ENCODE measurements at regions not wholly inside any gene's neighbourhood (a gene's known extent, or its start where the extent isn't known, plus 50 kb on each side); places are given as distances from the start of the nearest gene placed in this dataset.
"Not testable (repeated sequence)": the region's sequence is repeated elsewhere in the genome, so short reads cannot be mapped to it uniquely, and the experiment has no call there.

DNA sequence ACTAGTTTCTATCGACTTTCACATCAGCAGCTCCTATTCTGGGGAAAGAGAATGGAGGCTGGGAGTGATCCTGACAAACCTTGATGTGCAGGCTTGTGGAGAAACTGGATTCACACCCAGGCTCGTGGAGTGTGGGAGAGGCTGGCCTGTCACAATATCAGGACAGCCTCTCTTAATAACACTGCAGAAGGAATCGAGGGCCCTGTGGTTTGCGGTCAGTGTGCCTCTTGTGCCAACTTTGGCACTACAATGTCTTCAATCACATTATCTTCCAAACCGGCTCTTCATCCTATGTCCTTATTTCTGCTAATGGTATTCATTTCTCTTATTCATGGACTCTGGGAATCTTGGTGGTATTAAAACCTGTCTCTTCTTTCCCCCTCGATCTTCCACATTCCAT is 92.7 kb downstream of the PRL start:
- no peak overlapping the region for H3K4me3 ChIP-seq
- no peaks in the 10 kb centered on the region for H3K9me3 ChIP-seq
- H3K4me1 ChIP-seq (ENCODE audit: low read depth), result no peaks in the 10 kb centered on the region
- TF ChIP-seq, protein P1, sequence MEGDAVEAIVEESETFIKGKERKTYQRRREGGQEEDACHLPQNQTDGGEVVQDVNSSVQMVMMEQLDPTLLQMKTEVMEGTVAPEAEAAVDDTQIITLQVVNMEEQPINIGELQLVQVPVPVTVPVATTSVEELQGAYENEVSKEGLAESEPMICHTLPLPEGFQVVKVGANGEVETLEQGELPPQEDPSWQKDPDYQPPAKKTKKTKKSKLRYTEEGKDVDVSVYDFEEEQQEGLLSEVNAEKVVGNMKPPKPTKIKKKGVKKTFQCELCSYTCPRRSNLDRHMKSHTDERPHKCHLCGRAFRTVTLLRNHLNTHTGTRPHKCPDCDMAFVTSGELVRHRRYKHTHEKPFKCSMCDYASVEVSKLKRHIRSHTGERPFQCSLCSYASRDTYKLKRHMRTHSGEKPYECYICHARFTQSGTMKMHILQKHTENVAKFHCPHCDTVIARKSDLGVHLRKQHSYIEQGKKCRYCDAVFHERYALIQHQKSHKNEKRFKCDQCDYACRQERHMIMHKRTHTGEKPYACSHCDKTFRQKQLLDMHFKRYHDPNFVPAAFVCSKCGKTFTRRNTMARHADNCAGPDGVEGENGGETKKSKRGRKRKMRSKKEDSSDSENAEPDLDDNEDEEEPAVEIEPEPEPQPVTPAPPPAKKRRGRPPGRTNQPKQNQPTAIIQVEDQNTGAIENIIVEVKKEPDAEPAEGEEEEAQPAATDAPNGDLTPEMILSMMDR (IDR thresholded peaks at IDR 0.05), result no peak
- H3K36me3 ChIP-seq (ENCODE audit: low read depth), result no peaks in the 10 kb centered on the region
- intact Hi-C loops (cut with DNase I, micrococcal nuclease), result no loop called here
- no peak for ATAC-seq
- no peak for DNase-seq

DNA sequence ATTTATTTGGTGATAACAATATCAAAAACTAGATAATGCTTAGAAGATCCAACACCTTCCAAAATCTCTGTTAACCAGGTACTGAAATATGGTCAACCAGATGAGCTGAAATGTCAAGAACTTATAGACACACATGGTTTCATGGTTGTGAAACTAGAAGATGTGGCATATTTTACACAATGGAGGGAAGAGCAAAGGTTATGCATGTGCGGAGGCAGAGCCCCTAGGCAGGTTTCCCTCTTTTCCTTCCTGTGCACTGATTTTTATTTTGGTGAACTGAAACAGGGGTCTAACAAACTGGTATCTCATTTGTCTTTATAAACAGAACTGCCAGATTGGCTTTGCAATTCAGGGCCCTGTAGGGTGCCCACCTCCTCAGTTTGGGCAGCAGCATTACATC is 91.6 kb downstream of the PRL start:
- Histone ChIP-seq H3K4me1 (ENCODE audit: low read depth) (no peaks in the 10 kb centered on the region), H3K9me3 (no peaks in the 10 kb centered on the region), H3K36me3 (ENCODE audit: low read depth) (no peaks in the 10 kb centered on the region), H3K4me3 (no peak overlapping the region)
- TF ChIP-seq, protein P1 (IDR thresholded peaks at IDR 0.05), result no peak
- no peak for ATAC-seq
- no peak for DNase-seq
- intact Hi-C loops (cut with DNase I, micrococcal nuclease), result no loop called here

- Histone ChIP-seq H3K9me3 (no peaks in the 10 kb centered on the region), H3K4me1 (ENCODE audit: low read depth) (no peaks in the 10 kb centered on the region), H3K4me3 (no peak overlapping the region), H3K36me3 (ENCODE audit: low read depth) (no peaks in the 10 kb centered on the region)
- TF ChIP-seq, protein P1 (IDR thresholded peaks at IDR 0.05), result no peak
- intact Hi-C loops (cut with DNase I, micrococcal nuclease), result no loop called here
- ATAC-seq (no peak), DNase-seq (no peak)
Measured at GRCh38 chr6:22206106-22206505, 90.7 kb downstream of the PRL start.

DNA sequence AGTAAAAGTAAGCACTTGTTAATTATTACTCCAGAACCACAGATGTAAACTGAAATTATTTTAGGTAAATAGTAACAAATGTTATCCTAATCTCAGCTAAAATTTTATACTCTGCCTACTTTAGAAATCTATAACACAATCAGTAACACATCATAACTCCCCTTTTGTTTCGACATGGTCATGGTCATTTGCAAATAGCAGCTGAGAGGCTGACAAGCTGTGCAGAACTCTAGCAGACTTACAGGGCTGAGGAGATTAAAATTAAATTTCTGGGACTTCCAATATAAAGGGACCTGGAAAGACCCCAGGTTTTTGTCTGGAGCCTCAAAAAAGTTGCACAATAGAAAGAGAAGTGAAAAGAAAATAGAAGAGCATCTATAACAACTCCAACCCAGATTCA is 88.8 kb downstream of the PRL start:
- TF ChIP-seq, protein P1 (IDR thresholded peaks at IDR 0.05), result no peak
- no peak overlapping the region for H3K4me3 ChIP-seq
- ATAC-seq (no peak), DNase-seq (no peak)
- no peaks in the 10 kb centered on the region for H3K36me3 ChIP-seq (ENCODE audit: low read depth)
- no peaks in the 10 kb centered on the region for H3K4me1 ChIP-seq (ENCODE audit: low read depth)
- intact Hi-C loops (cut with DNase I, micrococcal nuclease), result no loop called here
- no peaks in the 10 kb centered on the region for H3K9me3 ChIP-seq

- Histone ChIP-seq H3K4me3 (no peak overlapping the region), H3K4me1 (ENCODE audit: low read depth) (no peaks in the 10 kb centered on the region), H3K36me3 (ENCODE audit: low read depth) (no peaks in the 10 kb centered on the region), H3K9me3 (no peaks in the 10 kb centered on the region)
- DNase-seq, result no peak
- TF ChIP-seq, protein P1 (IDR thresholded peaks at IDR 0.05), result no peak
- intact Hi-C loops (cut with DNase I, micrococcal nuclease), result no loop called here
- ATAC-seq, result no peak
Measured at GRCh38 chr6:22214314-22214713, 82.5 kb downstream of the PRL start.

DNA sequence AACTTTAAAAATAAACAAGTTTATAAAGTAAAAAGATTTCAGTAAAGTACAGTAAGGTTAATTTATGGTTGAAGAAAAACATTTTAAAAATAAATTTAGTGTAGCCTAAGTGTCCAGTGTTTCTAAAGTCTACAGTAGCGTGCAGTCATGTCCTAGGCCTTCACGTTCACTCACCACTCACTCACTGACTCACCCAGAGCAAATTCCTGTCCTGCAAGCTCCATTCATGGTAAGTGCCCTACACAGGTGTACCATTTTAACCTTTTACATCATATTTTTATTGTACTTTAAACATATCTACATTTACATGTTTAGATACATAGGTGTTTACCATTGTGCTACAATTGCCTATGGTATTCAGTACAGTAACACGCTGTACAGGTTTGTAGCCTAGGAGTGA is 81.4 kb downstream of the PRL start:
- intact Hi-C loops (cut with DNase I, micrococcal nuclease), result not testable (repeated sequence)

More for the DNA sequence above, 81.4 kb downstream of the PRL start:
- H3K36me3 ChIP-seq (ENCODE audit: low read depth); H3K4me3 ChIP-seq; H3K9me3 ChIP-seq; ATAC-seq; H3K4me1 ChIP-seq (ENCODE audit: low read depth); DNase-seq: not testable (repeated sequence)
